NCI-H69 (cell line): ENCODE measurements at regions not wholly inside any gene's neighbourhood (a gene's known extent, or its start where the extent isn't known, plus 50 kb on each side); places are given as distances from the start of the nearest gene placed in this dataset.
A peak's percentile ranks its signal among the peaks of the same experiment; 100 is the strongest.
"Not testable (repeated sequence)": the region's sequence is repeated elsewhere in the genome, so short reads cannot be mapped to it uniquely, and the experiment has no call there.

Experiments used
- DNase-seq: peaks from one replicate; lab custom pipeline; 2025; lab: John Stamatoyannopoulos, UW

- peak; percentile 34 for DNase-seq
Measured at GRCh38 chr13:71303144-71303543, 563.9 kb downstream of the DACH1 start.

GRCh38 chr13:71300602-71301001 is 566.4 kb downstream of the DACH1 start:
- no peak for DNase-seq

GRCh38 chr13:71291842-71292146 is 575.2 kb downstream of the DACH1 start:
- no peak for DNase-seq

GRCh38 chr13:71290963-71291841 is 575.8 kb downstream of the DACH1 start:
- DNase-seq = peak; percentile 34

- DNase-seq = not testable (repeated sequence)
Measured at GRCh38 chr13:71289980-71290379, 577.0 kb downstream of the DACH1 start.

- peak; percentile 22 for DNase-seq
Measured at GRCh38 chr13:71285700-71286099, 581.3 kb downstream of the DACH1 start.

- DNase-seq = peak; percentile 76
Measured at GRCh38 chr13:71278512-71278911, 588.5 kb downstream of the DACH1 start.

GRCh38 chr13:71274923-71275608 is 591.9 kb downstream of the DACH1 start:
- no peak for DNase-seq

GRCh38 chr13:71261256-71261655 is 605.7 kb downstream of the DACH1 start:
- DNase-seq = no peak

GRCh38 chr13:71260246-71260645 is 606.8 kb downstream of the DACH1 start:
- DNase-seq = no peak

- DNase-seq = no peak
Measured at GRCh38 chr13:71255633-71256032, 611.4 kb downstream of the DACH1 start.

- no peak for DNase-seq
Measured at GRCh38 chr13:71254384-71254783, 612.6 kb downstream of the DACH1 start.

- no peak for DNase-seq
Measured at GRCh38 chr13:71252184-71252704, 614.8 kb downstream of the DACH1 start.

GRCh38 chr13:71251292-71251951 is 615.6 kb downstream of the DACH1 start:
- DNase-seq = peak; percentile 30

- DNase-seq = peak; percentile 41
Measured at GRCh38 chr13:71249011-71249410, 618.0 kb downstream of the DACH1 start.

- no peak for DNase-seq
Measured at GRCh38 chr13:71244161-71244560, 622.8 kb downstream of the DACH1 start.

GRCh38 chr13:71242201-71242600 is 624.8 kb downstream of the DACH1 start:
- DNase-seq = peak; percentile 94

- DNase-seq = peak; percentile 68
Measured at GRCh38 chr13:71240911-71241310, 626.1 kb downstream of the DACH1 start.

GRCh38 chr13:71237332-71237731 is 629.7 kb downstream of the DACH1 start:
- no peak for DNase-seq

- DNase-seq = peak; percentile 10
Measured at GRCh38 chr13:71219698-71220415, 647.1 kb downstream of the DACH1 start.

GRCh38 chr13:71218960-71219359 is 648.0 kb downstream of the DACH1 start:
- DNase-seq = peak; percentile 81

- DNase-seq = peak; percentile 83
Measured at GRCh38 chr13:71217827-71218226, 649.2 kb downstream of the DACH1 start.
